Uterus (tissue), 3 donors: ENCODE measurements at regions not wholly inside any gene's neighbourhood (a gene's known extent, or its start where the extent isn't known, plus 50 kb on each side); places are given as distances from the start of the nearest gene placed in this dataset.

Experiments used
- DNase-seq, 2 donors: peaks; one replicate each; pipeline ENCODE4 v3.0.0-alpha.2; 2019 to 2020
- H3K27ac ChIP-seq, 2 donors: fragments of 200-600 bp; sonication (generic); 1 replicate in 1 of 2; 2 replicates in 1 of 2; pipeline ENCODE4 v1.5.1; 2016 to 2018
- H3K27me3 ChIP-seq, 2 donors: fragments of 200-600 bp; sonication (generic); one replicate each; pipeline ENCODE4 v1.5.1; 2018 to 2019; ENCODE audit warnings: control low read depth in 1 of 2
- H3K36me3 ChIP-seq, 2 donors: fragments of 200-600 bp; sonication (generic); one replicate each; pipeline ENCODE4 v1.5.1; 2019; ENCODE audit warnings: control low read depth in 1 of 2
- H3K4me1 ChIP-seq, 2 donors: fragments of 200-600 bp; sonication (generic); one replicate each; pipeline ENCODE4 v1.5.1; 2018 to 2019; ENCODE audit warnings: control low read depth in 1 of 2
- H3K4me3 ChIP-seq, 2 donors: fragments of 200-600 bp; sonication (generic); 1 replicate in 1 of 2; 2 replicates in 1 of 2; pipeline ENCODE4 v1.5.1; 2018 to 2019; ENCODE audit warnings: mild to moderate bottlenecking in 1 of 2
- H3K9me3 ChIP-seq, 2 donors: fragments of 200-600 bp; sonication (generic); one replicate each; pipeline ENCODE4 v1.5.1; 2019; ENCODE audit warnings: control low read depth in 1 of 2
- CTCF ChIP-seq, 4 experiments: fragments of 200-600 bp in 2 of 4; fragments of 450-650 bp in 2 of 4; sonication (generic) in 2 of 4; IDR thresholded peaks; one replicate each; pipeline ENCODE4 v1.5.1; 2016 to 2019; ENCODE audit warnings: antibody characterized with exemption in 4 of 4, mild to moderate bottlenecking in 2 of 4, moderate library complexity in 1 of 4
- POLR2A ChIP-seq, 2 donors: fragments of 450-650 bp; IDR thresholded peaks; one replicate each; pipeline ENCODE4 v1.6.1; 2016; ENCODE audit warnings: antibody characterized with exemption in 2 of 2, mild to moderate bottlenecking in 1 of 2, moderate library complexity in 1 of 2
- intact Hi-C: fragments of 100-400 bp; cut with DNase I; formaldehyde crosslinking; loops from one replicate; pipeline ENCODE4 v1.15.1; 2023; ENCODE audit warnings: low total_unique reads
- donor health status: DM: yes; HTN: yes; CAD: no.

- Histone ChIP-seq H3K27me3 (no peaks in the 10 kb centered on the region), H3K27ac (no peak overlapping the region), H3K4me3 (no peak overlapping the region), H3K4me1 (no peaks in the 10 kb centered on the region), H3K36me3 (no peaks in the 10 kb centered on the region), H3K9me3 (no peaks in the 10 kb centered on the region)
- TF ChIP-seq CTCF (IDR thresholded peaks at IDR 0.05), result no peak
- TF ChIP-seq POLR2A (IDR thresholded peaks at IDR 0.05), result no peak
- DNase-seq, result no peak
- intact Hi-C loops, result no loop called here
These were observed 89.4 kb upstream of the PALS2 start for GRCh38 chr7:24483804-24484203.

- DNase-seq, result no peak
- Histone ChIP-seq H3K27ac (no peak overlapping the region), H3K4me1 (no peaks in the 10 kb centered on the region), H3K27me3 (no peaks in the 10 kb centered on the region), H3K4me3 (no peak overlapping the region), H3K36me3 (no peaks in the 10 kb centered on the region), H3K9me3 (no peaks in the 10 kb centered on the region)
- intact Hi-C loops, result no loop called here
- TF ChIP-seq CTCF (IDR thresholded peaks at IDR 0.05) (no peak), POLR2A (IDR thresholded peaks at IDR 0.05) (no peak)
These were observed 80.7 kb upstream of the PALS2 start for GRCh38 chr7:24492576-24492975.

GRCh38 chr7:24494832-24495231, 78.4 kb upstream of the PALS2 start:
- Histone ChIP-seq H3K4me1 (no peaks in the 10 kb centered on the region), H3K36me3 (no peaks in the 10 kb centered on the region), H3K27ac (no peak overlapping the region), H3K4me3 (no peak overlapping the region), H3K9me3 (no peaks in the 10 kb centered on the region), H3K27me3 (no peaks in the 10 kb centered on the region)
- intact Hi-C loops, result no loop called here
- DNase-seq, result no peak
- TF ChIP-seq CTCF (IDR thresholded peaks at IDR 0.05) (no peak), POLR2A (IDR thresholded peaks at IDR 0.05) (no peak)

- Histone ChIP-seq H3K9me3 (no peaks in the 10 kb centered on the region), H3K4me1 (no peaks in the 10 kb centered on the region), H3K36me3 (no peaks in the 10 kb centered on the region), H3K27me3 (no peaks in the 10 kb centered on the region), H3K4me3 (no peak overlapping the region), H3K27ac (no peak overlapping the region)
- TF ChIP-seq POLR2A (IDR thresholded peaks at IDR 0.05), result no peak
- DNase-seq, result no peak
- intact Hi-C loops, result no loop called here
These were observed 77.2 kb upstream of the PALS2 start for GRCh38 chr7:24496036-24496435.

- H3K36me3 ChIP-seq, result no peaks in the 10 kb centered on the region
- no peak overlapping the region for H3K4me3 ChIP-seq
- DNase-seq, result no peak
- intact Hi-C loops, result no loop called here
- no peaks in the 10 kb centered on the region for H3K4me1 ChIP-seq
- no peaks in the 10 kb centered on the region for H3K9me3 ChIP-seq
- H3K27me3 ChIP-seq, result no peaks in the 10 kb centered on the region
- TF ChIP-seq POLR2A (IDR thresholded peaks at IDR 0.05) (no peak), CTCF (IDR thresholded peaks at IDR 0.05) (no peak)
- no peak overlapping the region for H3K27ac ChIP-seq
These were observed 74.8 kb upstream of the PALS2 start for GRCh38 chr7:24498439-24498838.

- H3K4me3 ChIP-seq, result no peak overlapping the region
- H3K36me3 ChIP-seq, result no peaks in the 10 kb centered on the region
- no peaks in the 10 kb centered on the region for H3K9me3 ChIP-seq
- DNase-seq, result no peak
- H3K4me1 ChIP-seq, result no peaks in the 10 kb centered on the region
- no peaks in the 10 kb centered on the region for H3K27me3 ChIP-seq
- no peak for TF ChIP-seq POLR2A (IDR thresholded peaks at IDR 0.05)
- no peak for TF ChIP-seq CTCF (IDR thresholded peaks at IDR 0.05)
- no peak overlapping the region for H3K27ac ChIP-seq
- intact Hi-C loops, result no loop called here
These were observed 73.4 kb upstream of the PALS2 start for GRCh38 chr7:24499871-24500270.
